CD4-positive, alpha-beta T cell (primary cell): ENCODE measurements at regions not wholly inside any gene's neighbourhood (a gene's known extent, or its start where the extent isn't known, plus 50 kb on each side); places are given as distances from the start of the nearest gene placed in this dataset.

Source experiments
- ATAC-seq: fragments of 200-7000 bp; cut with Tn5 transposase; one replicate; pipeline ENCODE4 v1.10.0; 2022; ENCODE audit warnings: mild to moderate bottlenecking; ENCODE audit not compliant: poor library complexity
- CTCF ChIA-PET: fragments of 350-600 bp; sonication (Branson Sonifier 250); formaldehyde crosslinking; loops from one replicate; lab custom pipeline; 2021; ENCODE audit warnings: antibody characterized with exemption, inconsistent platforms; lab: Charles Lee
- POLR2A ChIA-PET: fragments of 350-600 bp; sonication (Branson Sonifier 250); formaldehyde crosslinking; loops from one replicate; lab custom pipeline; 2021; ENCODE audit warnings: antibody characterized with exemption, inconsistent platforms; lab: Charles Lee
- DNase-seq, 14 experiments: peaks; one replicate each; pipeline ENCODE4 v3.0.0-alpha.2; 2013 to 2020; ENCODE audit warnings: mixed read lengths in 2 of 14
- H3K27ac ChIP-seq, 2 donors: one replicate each; pipeline versions ENCODE4 v1.5.1 to v1.7.0; 2013; ENCODE audit warnings: low read length in 2 of 2, low read depth in 1 of 2, mild to moderate bottlenecking in 1 of 2
- H3K27me3 ChIP-seq, 2 experiments: 1 replicate in 1 of 2; 2 replicates in 1 of 2; pipeline versions ENCODE4 v1.6.1 to v1.7.0; 2013; ENCODE audit warnings: low read length in 2 of 2, control low read depth in 1 of 2, mild to moderate bottlenecking in 1 of 2, moderate library complexity in 1 of 2; ENCODE audit not compliant: insufficient read depth in 2 of 2, control insufficient read depth in 1 of 2
- H3K36me3 ChIP-seq: one replicate; pipeline ENCODE4 v1.6.1; 2013; ENCODE audit warnings: low read length, control low read depth; ENCODE audit not compliant: insufficient read depth
- H3K4me1 ChIP-seq: one replicate; pipeline ENCODE4 v1.6.1; 2013; ENCODE audit warnings: low read length, control low read depth; ENCODE audit not compliant: insufficient read depth
- H3K4me3 ChIP-seq: one replicate; pipeline ENCODE4 v1.5.1; 2013; ENCODE audit warnings: mild to moderate bottlenecking, low read length, moderate library complexity
- H3K9me3 ChIP-seq, 2 experiments: 1 replicate in 1 of 2; 2 replicates in 1 of 2; pipeline versions ENCODE4 v1.6.1 to v1.7.0; 2013; ENCODE audit warnings: low read length in 2 of 2, mild to moderate bottlenecking in 2 of 2, control low read depth in 1 of 2, moderate library complexity in 1 of 2; ENCODE audit not compliant: control insufficient read depth in 1 of 2, insufficient read depth in 1 of 2
- H3K27ac Mint-ChIP-seq: one replicate; pipeline ENCODE4 v1.8.0; 2020; ENCODE audit warnings: mixed read lengths
- H3K27me3 Mint-ChIP-seq: one replicate; pipeline ENCODE4 v1.8.0; 2021; ENCODE audit warnings: mixed read lengths
- H3K36me3 Mint-ChIP-seq: one replicate; pipeline ENCODE4 v1.8.0; 2021; ENCODE audit warnings: low read depth, mixed read lengths
- H3K4me1 Mint-ChIP-seq: one replicate; pipeline ENCODE4 v1.8.0; 2021; ENCODE audit warnings: low read depth, mixed read lengths
- H3K4me3 Mint-ChIP-seq: one replicate; pipeline ENCODE4 v1.8.0; 2020; ENCODE audit warnings: mild to moderate bottlenecking, mixed read lengths
- H3K9me3 Mint-ChIP-seq: one replicate; pipeline ENCODE4 v1.8.0; 2020; ENCODE audit warnings: mixed read lengths
- CTCF ChIP-seq: fragments of 200-600 bp; IDR thresholded peaks from one replicate; pipeline ENCODE4 v1.8.0; 2022; ENCODE audit warnings: antibody characterized with exemption, mild to moderate bottlenecking
- intact Hi-C, 2 experiments: fragments of 100-400 bp; cut with DNase I in 1 of 2; cut with micrococcal nuclease in 1 of 2; formaldehyde crosslinking; loops; one replicate each; pipeline versions ENCODE4 v1.15.1 to v1.9.0; 2023 to 2025; cut with DNase I, micrococcal nuclease

GRCh38 chr5:57586649-57587048 lies 104.0 kb upstream of the ACTBL2 start:
- Histone ChIP-seq H3K27me3 (peaks cover 0 to 3% of the 10 kb centered on the region in 2 experiments), H3K4me1 (no peaks in the 10 kb centered on the region), H3K27ac (no peak overlapping the region), H3K4me3 (no peak overlapping the region), H3K36me3 (no peaks in the 10 kb centered on the region), H3K9me3 (no peaks in the 10 kb centered on the region)
- ChIA-PET POLR2A (no interaction called here), CTCF (no interaction called here)
- H3K4me3 Mint-ChIP-seq: no peak overlapping the region
- no peak for DNase-seq
- TF ChIP-seq CTCF: no peak
- H3K4me1 Mint-ChIP-seq: no peaks in the 10 kb centered on the region
- no peak for ATAC-seq
- H3K9me3 Mint-ChIP-seq: no peaks in the 10 kb centered on the region
- intact Hi-C loops: no loop called here
- H3K27me3 Mint-ChIP-seq: no peaks in the 10 kb centered on the region
- no peaks in the 10 kb centered on the region for H3K36me3 Mint-ChIP-seq
- no peak overlapping the region for H3K27ac Mint-ChIP-seq

GRCh38 chr5:57582578-57583070 lies 100.0 kb upstream of the ACTBL2 start:
- peaks cover 8% of the 10 kb centered on the region for H3K27me3 Mint-ChIP-seq
- no peaks in the 10 kb centered on the region for H3K36me3 Mint-ChIP-seq
- ChIA-PET CTCF (no interaction called here), POLR2A (no interaction called here)
- H3K9me3 Mint-ChIP-seq: peaks cover 3% of the 10 kb centered on the region
- no peak overlapping the region for H3K4me3 ChIP-seq
- H3K27ac Mint-ChIP-seq: no peak overlapping the region
- no peak overlapping the region for H3K4me3 Mint-ChIP-seq
- no peaks in the 10 kb centered on the region for H3K9me3 ChIP-seq
- H3K4me1 ChIP-seq: no peaks in the 10 kb centered on the region
- H3K36me3 ChIP-seq: no peaks in the 10 kb centered on the region
- ATAC-seq (no peak), DNase-seq (no peak)
- TF ChIP-seq CTCF: no peak
- no peak overlapping the region for H3K27ac ChIP-seq
- H3K4me1 Mint-ChIP-seq: no peaks in the 10 kb centered on the region
- peaks cover 0 to 6% of the 10 kb centered on the region in 2 experiments for H3K27me3 ChIP-seq
- intact Hi-C loops: no loop called here

GRCh38 chr5:57581772-57582171 lies 99.2 kb upstream of the ACTBL2 start:
- Histone ChIP-seq H3K9me3 (no peaks in the 10 kb centered on the region), H3K4me3 (no peak overlapping the region), H3K4me1 (no peaks in the 10 kb centered on the region), H3K27ac (no peak overlapping the region), H3K36me3 (no peaks in the 10 kb centered on the region), H3K27me3 (peaks cover 0 to 6% of the 10 kb centered on the region in 2 experiments)
- no peak overlapping the region for H3K27ac Mint-ChIP-seq
- peaks cover 9% of the 10 kb centered on the region for H3K27me3 Mint-ChIP-seq
- H3K36me3 Mint-ChIP-seq: no peaks in the 10 kb centered on the region
- intact Hi-C loops: no loop called here
- H3K9me3 Mint-ChIP-seq: peaks cover 3% of the 10 kb centered on the region
- TF ChIP-seq CTCF: no peak
- ATAC-seq (no peak), DNase-seq (no peak)
- POLR2A ChIA-PET: no interaction called here
- no peaks in the 10 kb centered on the region for H3K4me1 Mint-ChIP-seq
- CTCF ChIA-PET: no interaction called here
- H3K4me3 Mint-ChIP-seq: no peak overlapping the region
